Immature natural killer cell (primary cell): ENCODE measurements at regions not wholly inside any gene's neighbourhood (a gene's known extent, or its start where the extent isn't known, plus 50 kb on each side); places are given as distances from the start of the nearest gene placed in this dataset.

Source experiments
- DNase-seq, 3 donors: peaks; one replicate each; pipeline ENCODE4 v3.0.0; 2022; ENCODE audit warnings: mixed read lengths in 1 of 3
- H3K27ac Mint-ChIP-seq, 6 donors: one replicate each; pipeline ENCODE4 v1.8.0; 2020; ENCODE audit warnings: mixed read lengths in 6 of 6, mild to moderate bottlenecking in 5 of 6, inconsistent platforms in 4 of 6, moderate library complexity in 3 of 6
- H3K27me3 Mint-ChIP-seq, 3 donors: one replicate each; pipeline ENCODE4 v1.8.0; 2020 to 2021; ENCODE audit warnings: low read depth in 3 of 3, mild to moderate bottlenecking in 3 of 3, mixed read lengths in 3 of 3, moderate library complexity in 3 of 3, inconsistent platforms in 1 of 3
- H3K36me3 Mint-ChIP-seq, 3 donors: one replicate each; pipeline ENCODE4 v1.8.0; 2020; ENCODE audit warnings: mixed read lengths in 3 of 3, inconsistent platforms in 2 of 3, mild to moderate bottlenecking in 2 of 3
- H3K4me1 Mint-ChIP-seq, 2 donors: one replicate each; pipeline ENCODE4 v1.8.0; 2020; ENCODE audit warnings: inconsistent platforms in 2 of 2, mild to moderate bottlenecking in 2 of 2, mixed read lengths in 2 of 2, moderate library complexity in 1 of 2
- H3K4me3 Mint-ChIP-seq, 5 donors: one replicate each; pipeline ENCODE4 v1.8.0; 2020; ENCODE audit warnings: mild to moderate bottlenecking in 5 of 5, mixed read lengths in 5 of 5, inconsistent platforms in 3 of 5, moderate library complexity in 3 of 5
- H3K9me3 Mint-ChIP-seq, 6 donors: one replicate each; pipeline ENCODE4 v1.8.0; 2020; ENCODE audit warnings: mild to moderate bottlenecking in 6 of 6, mixed read lengths in 6 of 6, inconsistent platforms in 4 of 6, moderate library complexity in 3 of 6

DNA sequence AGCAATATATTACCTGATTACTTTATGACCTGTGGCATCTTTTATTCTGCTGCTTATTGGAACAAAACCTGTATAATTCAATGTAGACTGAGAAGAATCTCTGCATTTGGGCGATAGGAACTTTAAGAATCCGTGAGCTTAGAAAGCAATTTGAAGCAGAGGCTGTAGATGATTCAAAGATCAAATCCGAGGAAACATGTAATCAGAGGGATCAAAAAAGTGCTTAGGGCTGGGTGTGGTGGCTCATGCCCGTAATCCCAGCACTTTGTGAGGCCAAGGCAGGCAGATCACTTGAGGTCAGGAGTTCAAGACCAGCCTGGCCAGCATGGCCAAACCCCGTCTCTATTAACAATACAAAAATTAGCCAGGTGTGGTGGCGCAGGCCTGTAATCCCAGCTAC lies 198.4 kb downstream of the MTX2 start:
- Mint-ChIP-seq H3K36me3 (no peaks in the 10 kb centered on the region), H3K27ac (no peak overlapping the region), H3K4me3 (no peak overlapping the region), H3K9me3 (no peaks in the 10 kb centered on the region), H3K4me1 (peaks cover 4% of the 10 kb centered on the region in 2 donors), H3K27me3 (peaks cover 8 to 11% (median 9%) of the 10 kb centered on the region in 3 donors)
- no peak for DNase-seq

DNA sequence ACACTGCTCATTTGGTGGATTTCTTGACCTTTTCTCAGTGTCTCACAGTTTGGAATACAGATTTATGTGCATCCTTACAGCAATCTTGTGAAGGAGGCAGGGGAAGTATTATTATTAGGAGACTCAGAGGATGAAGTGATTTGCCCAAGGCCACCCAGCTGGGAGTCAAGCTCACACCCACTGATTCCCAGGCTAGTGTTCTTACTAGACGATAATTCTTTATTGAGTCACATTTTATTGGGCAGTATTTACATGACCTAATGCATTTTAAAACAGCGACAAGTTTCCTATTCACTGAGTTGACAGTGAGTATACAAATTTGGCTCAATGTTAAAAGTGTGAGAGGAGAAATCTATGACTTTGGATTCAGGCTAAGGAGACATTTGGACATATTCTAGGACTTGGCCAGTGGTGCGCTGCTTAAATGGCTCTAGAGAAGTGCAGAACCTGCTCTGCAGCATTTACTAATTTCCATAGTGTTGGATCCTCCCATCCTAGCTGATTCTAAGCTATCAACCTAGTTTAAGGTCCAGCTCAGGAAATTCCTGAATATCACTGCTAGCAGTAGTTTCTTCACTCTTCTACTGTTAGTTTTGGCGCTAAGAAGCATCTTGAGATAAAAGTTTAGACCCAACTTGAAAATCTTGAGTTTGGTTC lies 199.3 kb downstream of the MTX2 start:
- peaks cover 12 to 14% of the 10 kb centered on the region in 2 donors for H3K4me1 Mint-ChIP-seq
- H3K9me3 Mint-ChIP-seq = no peaks in the 10 kb centered on the region
- H3K36me3 Mint-ChIP-seq = no peaks in the 10 kb centered on the region
- H3K27ac Mint-ChIP-seq = no peak overlapping the region
- H3K27me3 Mint-ChIP-seq = peaks cover 7 to 9% (median 8%) of the 10 kb centered on the region in 3 donors
- no peak for DNase-seq
- H3K4me3 Mint-ChIP-seq = no peak overlapping the region

DNA sequence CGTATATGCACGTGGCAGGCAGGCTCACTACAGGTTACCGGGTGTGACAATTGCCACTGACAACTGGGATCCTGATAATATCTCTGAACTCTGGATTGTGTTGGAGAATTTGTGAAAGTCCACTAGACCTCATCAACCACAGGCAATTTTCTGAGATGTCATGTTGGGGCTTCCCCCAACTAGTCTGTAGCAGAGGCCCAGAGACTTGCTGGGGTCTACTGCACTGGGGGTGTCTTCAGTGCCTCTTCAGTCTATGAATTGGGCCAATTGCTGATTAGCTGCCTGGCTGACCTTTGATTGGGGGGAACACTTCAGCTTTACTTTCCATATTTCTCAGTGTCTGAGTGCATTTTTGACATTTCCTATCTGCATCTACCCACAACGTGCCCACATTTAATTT lies 201.5 kb downstream of the MTX2 start:
- Mint-ChIP-seq H3K27ac (no peak overlapping the region), H3K4me3 (no peak overlapping the region), H3K4me1 (peaks cover 14 to 20% of the 10 kb centered on the region in 2 donors), H3K27me3 (peaks cover 3 to 6% (median 5%) of the 10 kb centered on the region in 3 donors), H3K9me3 (peaks cover 0 to 1% (median 0%) of the 10 kb centered on the region in 6 donors), H3K36me3 (no peaks in the 10 kb centered on the region)
- no peak for DNase-seq

GRCh38 chr2:176471949-176472348 lies 202.7 kb downstream of the MTX2 start:
- H3K27me3 Mint-ChIP-seq = peaks cover 0 to 5% (median 3%) of the 10 kb centered on the region in 3 donors
- H3K4me3 Mint-ChIP-seq = no peak overlapping the region
- H3K9me3 Mint-ChIP-seq = peaks cover 0 to 1% (median 0%) of the 10 kb centered on the region in 6 donors
- H3K36me3 Mint-ChIP-seq = no peaks in the 10 kb centered on the region
- H3K4me1 Mint-ChIP-seq = peaks cover 14 to 20% of the 10 kb centered on the region in 2 donors
- DNase-seq = no peak
- H3K27ac Mint-ChIP-seq = no peak overlapping the region

- peak overlapping the region; percentile 32 to 75 (median 55) for H3K27ac Mint-ChIP-seq
- no peaks in the 10 kb centered on the region for H3K36me3 Mint-ChIP-seq
- H3K4me3 Mint-ChIP-seq = peak overlapping the region; percentile 39 to 81 (median 65)
- H3K9me3 Mint-ChIP-seq = peaks cover 0 to 1% (median 0%) of the 10 kb centered on the region in 6 donors
- DNase-seq = peak in 1 of 3 donors; percentile 8
- peaks cover 0 to 3% (median 3%) of the 10 kb centered on the region in 3 donors for H3K27me3 Mint-ChIP-seq
- peaks cover 14 to 20% of the 10 kb centered on the region in 2 donors for H3K4me1 Mint-ChIP-seq
Observed at GRCh38 chr2:176473177-176473576, 203.9 kb downstream of the MTX2 start.

DNA sequence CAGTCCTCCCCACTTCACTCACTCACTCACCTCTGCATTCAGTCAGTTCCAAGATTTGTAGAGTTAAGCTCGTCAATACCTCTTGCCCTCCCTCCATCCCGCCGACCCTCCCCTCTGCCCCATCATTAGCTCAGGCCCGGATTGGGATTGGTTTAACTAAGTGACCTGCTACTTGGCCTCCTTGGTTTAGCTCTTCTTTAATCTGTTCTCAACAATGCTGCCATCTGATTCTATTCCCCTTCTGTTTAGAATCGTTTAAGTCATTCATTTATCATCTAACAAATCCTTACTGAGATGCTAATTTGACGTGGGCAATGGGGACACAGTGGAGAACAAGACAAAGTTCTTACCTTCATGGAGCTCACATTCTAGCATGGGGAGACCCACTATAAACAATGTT lies 204.6 kb downstream of the MTX2 start:
- Mint-ChIP-seq H3K27ac (peak overlapping the region in 4 of 6 donors; percentile 47 to 75 (median 62)), H3K36me3 (no peaks in the 10 kb centered on the region), H3K9me3 (peaks cover 0 to 1% (median 0%) of the 10 kb centered on the region in 6 donors), H3K4me3 (peak overlapping the region in 1 of 5 donors; percentile 39), H3K4me1 (peaks cover 14 to 20% of the 10 kb centered on the region in 2 donors), H3K27me3 (peaks cover 0 to 3% (median 1%) of the 10 kb centered on the region in 3 donors)
- DNase-seq = no peak

- no peak for DNase-seq
- Mint-ChIP-seq H3K9me3 (peaks cover 0 to 3% (median 0%) of the 10 kb centered on the region in 6 donors), H3K4me3 (no peak overlapping the region), H3K27me3 (peaks cover 0 to 8% (median 6%) of the 10 kb centered on the region in 3 donors), H3K27ac (no peak overlapping the region), H3K4me1 (peaks cover 13 to 19% of the 10 kb centered on the region in 2 donors), H3K36me3 (no peaks in the 10 kb centered on the region)
Observed at GRCh38 chr2:176477336-176477735, 208.1 kb downstream of the MTX2 start.

DNA sequence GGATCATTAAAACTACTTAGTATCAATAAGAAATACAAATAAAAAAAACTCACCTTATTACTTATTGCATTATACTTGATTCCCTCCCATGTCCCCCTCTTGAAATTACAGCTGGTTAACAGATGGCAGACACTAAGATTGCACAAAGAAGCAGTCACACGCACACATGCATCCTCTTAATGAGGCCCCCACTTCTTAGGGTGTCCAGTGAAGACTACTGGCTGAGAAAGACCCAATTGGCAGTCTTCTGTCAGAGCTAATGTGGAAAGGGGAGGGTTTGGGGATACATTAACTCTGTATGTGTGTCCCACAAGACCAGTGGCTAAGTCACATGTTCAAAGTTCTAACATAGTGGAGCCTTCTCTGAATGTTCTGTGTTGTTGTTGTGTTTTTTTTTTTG lies 210.7 kb downstream of the MTX2 start:
- DNase-seq = no peak
- H3K9me3 Mint-ChIP-seq = peaks cover 0 to 2% (median 0%) of the 10 kb centered on the region in 6 donors
- no peak overlapping the region for H3K4me3 Mint-ChIP-seq
- no peak overlapping the region for H3K27ac Mint-ChIP-seq
- H3K4me1 Mint-ChIP-seq = no peaks in the 10 kb centered on the region
- H3K27me3 Mint-ChIP-seq = peaks cover 3 to 9% (median 6%) of the 10 kb centered on the region in 3 donors
- no peaks in the 10 kb centered on the region for H3K36me3 Mint-ChIP-seq

DNA sequence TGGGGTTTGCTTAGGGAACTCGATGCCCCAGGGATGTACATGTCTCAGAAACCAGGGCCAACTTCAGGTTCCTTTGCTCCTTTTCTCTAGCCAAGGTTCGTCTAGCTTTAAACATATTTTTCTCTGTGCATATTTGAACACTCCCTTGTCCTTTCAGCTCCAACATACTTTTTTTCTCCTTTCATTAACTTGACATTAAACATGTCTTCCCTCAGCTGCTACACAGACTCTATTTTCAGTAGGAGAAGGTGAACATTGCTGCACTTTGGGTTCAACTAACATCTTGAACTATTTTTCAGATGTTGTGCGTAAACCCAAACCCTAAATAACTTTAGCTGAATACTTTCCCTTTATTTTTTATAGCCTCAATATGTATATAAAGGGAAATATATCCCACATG lies 212.9 kb downstream of the MTX2 start:
- no peak overlapping the region for H3K27ac Mint-ChIP-seq
- H3K4me3 Mint-ChIP-seq = no peak overlapping the region
- peaks cover 0 to 4% (median 0%) of the 10 kb centered on the region in 3 donors for H3K36me3 Mint-ChIP-seq
- peaks cover 0 to 2% (median 0%) of the 10 kb centered on the region in 6 donors for H3K9me3 Mint-ChIP-seq
- no peak for DNase-seq
- no peaks in the 10 kb centered on the region for H3K4me1 Mint-ChIP-seq
- peaks cover 9 to 15% (median 9%) of the 10 kb centered on the region in 3 donors for H3K27me3 Mint-ChIP-seq

DNA sequence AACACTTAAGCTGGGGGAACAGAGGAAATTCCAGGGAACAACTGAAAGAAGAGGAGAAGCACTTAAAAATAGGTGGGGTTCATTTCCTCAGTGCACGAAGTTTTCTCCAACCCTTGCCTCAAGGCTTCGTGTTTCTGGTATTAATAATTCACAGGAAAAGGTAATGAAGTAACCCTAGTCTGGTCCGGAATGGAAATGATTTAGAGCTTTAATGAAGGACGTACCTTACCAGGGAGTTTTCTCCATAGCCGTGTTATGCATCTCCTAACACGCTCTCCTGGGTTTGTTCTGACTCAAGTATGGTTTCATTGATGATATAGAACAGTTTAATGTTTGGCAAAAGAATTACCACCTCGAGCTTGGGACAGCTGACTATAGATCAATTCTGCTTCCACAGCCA lies 214.2 kb downstream of the MTX2 start:
- no peak overlapping the region for H3K4me3 Mint-ChIP-seq
- H3K27me3 Mint-ChIP-seq = peaks cover 12 to 21% (median 18%) of the 10 kb centered on the region in 3 donors
- peaks cover 0 to 2% (median 0%) of the 10 kb centered on the region in 6 donors for H3K9me3 Mint-ChIP-seq
- H3K36me3 Mint-ChIP-seq = peaks cover 0 to 4% (median 0%) of the 10 kb centered on the region in 3 donors
- H3K27ac Mint-ChIP-seq = no peak overlapping the region
- no peak for DNase-seq
- H3K4me1 Mint-ChIP-seq = no peaks in the 10 kb centered on the region

DNA sequence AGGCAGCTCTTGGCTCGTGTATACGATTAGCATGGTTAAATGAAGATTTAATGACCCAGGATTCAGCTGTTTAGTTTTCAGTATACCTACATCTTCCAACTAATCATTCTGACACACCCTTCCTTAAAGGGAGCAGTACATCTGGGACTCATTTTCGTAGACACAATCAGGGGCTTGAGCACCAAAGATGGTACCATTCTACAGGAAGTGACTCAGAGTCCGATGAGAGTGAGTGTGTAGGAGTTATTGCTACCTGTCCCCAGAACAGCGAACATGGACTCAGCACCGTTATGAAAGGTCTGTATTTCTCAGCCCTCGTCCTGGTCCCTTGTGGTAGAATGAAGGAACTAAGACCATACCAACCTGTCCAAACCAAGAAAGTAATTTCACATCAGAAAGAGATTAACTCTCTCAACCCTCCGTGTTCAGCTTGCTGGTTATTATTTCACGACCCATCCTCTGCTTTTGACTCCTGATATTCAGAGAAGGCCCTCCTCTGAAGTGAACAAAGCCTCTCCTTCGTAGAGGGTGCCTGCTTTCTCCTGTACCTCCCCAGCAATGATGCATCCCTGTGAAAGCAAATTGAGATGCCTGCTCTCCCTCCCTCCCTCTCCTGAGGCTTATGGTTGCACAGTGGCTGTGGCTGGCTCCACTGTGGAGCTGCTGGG lies 214.8 kb downstream of the MTX2 start:
- DNase-seq = no peak
- Mint-ChIP-seq H3K36me3 (peaks cover 0 to 4% (median 0%) of the 10 kb centered on the region in 3 donors), H3K4me3 (no peak overlapping the region), H3K27me3 (peaks cover 12 to 23% (median 21%) of the 10 kb centered on the region in 3 donors), H3K9me3 (peaks cover 0 to 2% (median 0%) of the 10 kb centered on the region in 6 donors), H3K27ac (no peak overlapping the region), H3K4me1 (no peaks in the 10 kb centered on the region)

- no peak overlapping the region for H3K27ac Mint-ChIP-seq
- H3K36me3 Mint-ChIP-seq = peaks cover 0 to 4% (median 0%) of the 10 kb centered on the region in 3 donors
- no peak for DNase-seq
- peaks cover 0 to 2% (median 0%) of the 10 kb centered on the region in 6 donors for H3K9me3 Mint-ChIP-seq
- no peaks in the 10 kb centered on the region for H3K4me1 Mint-ChIP-seq
- no peak overlapping the region for H3K4me3 Mint-ChIP-seq
- peaks cover 12 to 27% (median 21%) of the 10 kb centered on the region in 3 donors for H3K27me3 Mint-ChIP-seq
Observed at GRCh38 chr2:176484838-176485237, 215.6 kb downstream of the MTX2 start.

DNA sequence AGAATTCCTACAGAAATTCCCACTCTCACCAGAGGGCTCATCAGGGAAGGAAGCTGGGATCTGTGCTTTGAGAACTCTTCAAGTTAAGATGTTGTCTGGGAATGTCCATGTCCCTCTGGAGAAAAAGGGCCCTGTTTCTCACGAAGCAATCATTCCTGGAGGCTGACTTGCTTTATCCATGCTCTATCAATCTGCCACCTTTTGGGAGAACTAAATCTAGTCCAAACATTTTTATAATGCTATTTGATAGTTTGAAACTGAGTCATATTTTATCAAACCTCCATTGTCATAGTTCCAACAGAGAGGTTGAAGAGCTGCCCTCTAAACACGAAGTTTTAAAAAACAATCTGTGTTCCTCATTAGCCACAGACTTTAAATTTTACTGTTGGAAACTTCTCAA lies 219.2 kb downstream of the MTX2 start:
- peaks cover 6 to 12% of the 10 kb centered on the region in 2 donors for H3K4me1 Mint-ChIP-seq
- peaks cover 0 to 4% (median 0%) of the 10 kb centered on the region in 3 donors for H3K36me3 Mint-ChIP-seq
- H3K27ac Mint-ChIP-seq = no peak overlapping the region
- no peak for DNase-seq
- H3K4me3 Mint-ChIP-seq = no peak overlapping the region
- no peaks in the 10 kb centered on the region for H3K9me3 Mint-ChIP-seq
- H3K27me3 Mint-ChIP-seq = peaks cover 3 to 29% (median 18%) of the 10 kb centered on the region in 3 donors
